ENCODE measurements at regions not wholly inside any gene's neighbourhood (a gene's known extent, or its start where the extent isn't known, plus 50 kb on each side); places are given as distances from the start of the nearest gene placed in this dataset.

GRCh38 chr13:50374517-50374916, 359.3 kb downstream of the KCNRG start:
- TF ChIP-seq CTCF (IDR thresholded peaks at IDR 0.05) (no peak), POLR2A (IDR thresholded peaks at IDR 0.05) (no peak)

All from heart left ventricle (tissue), 13 donors.